Non-pigmented ciliary epithelial cell (primary cell): ENCODE measurements at regions not wholly inside any gene's neighbourhood (a gene's known extent, or its start where the extent isn't known, plus 50 kb on each side); places are given as distances from the start of the nearest gene placed in this dataset.
"Not testable (repeated sequence)": the region's sequence is repeated elsewhere in the genome, so short reads cannot be mapped to it uniquely, and the experiment has no call there.

Experiments used
- DNase-seq: peaks from one replicate; pipeline ENCODE4 v3.0.0-alpha.2; 2010; ENCODE audit warnings: low read depth

- no peak for DNase-seq
These were observed 893.3 kb upstream of the MDGA2 start for GRCh38 chr14:48568688-48569087.

- no peak for DNase-seq
These were observed 892.8 kb upstream of the MDGA2 start for GRCh38 chr14:48568252-48568651.

GRCh38 chr14:48563489-48563888 lies 888.1 kb upstream of the MDGA2 start:
- no peak for DNase-seq

GRCh38 chr14:48561438-48561837 lies 886.0 kb upstream of the MDGA2 start:
- DNase-seq, result not testable (repeated sequence)

GRCh38 chr14:48560421-48560820 lies 885.0 kb upstream of the MDGA2 start:
- DNase-seq, result no peak

- no peak for DNase-seq
These were observed 878.0 kb upstream of the MDGA2 start for GRCh38 chr14:48553443-48553842.

- DNase-seq, result no peak
These were observed 871.6 kb upstream of the MDGA2 start for GRCh38 chr14:48546996-48547395.

GRCh38 chr14:48537600-48537999 lies 862.2 kb upstream of the MDGA2 start:
- DNase-seq, result no peak

GRCh38 chr14:48536318-48536717 lies 860.9 kb upstream of the MDGA2 start:
- DNase-seq, result no peak

GRCh38 chr14:48527832-48528231 lies 852.4 kb upstream of the MDGA2 start:
- no peak for DNase-seq

- DNase-seq, result no peak
These were observed 850.9 kb upstream of the MDGA2 start for GRCh38 chr14:48526307-48526706.

GRCh38 chr14:48504921-48505320 lies 829.5 kb upstream of the MDGA2 start:
- DNase-seq, result no peak

GRCh38 chr14:48490756-48491155 lies 815.4 kb upstream of the MDGA2 start:
- DNase-seq, result no peak

GRCh38 chr14:48473944-48474343 lies 798.5 kb upstream of the MDGA2 start:
- no peak for DNase-seq

- no peak for DNase-seq
These were observed 780.6 kb upstream of the MDGA2 start for GRCh38 chr14:48456051-48456450.

- no peak for DNase-seq
These were observed 779.5 kb upstream of the MDGA2 start for GRCh38 chr14:48454887-48455286.

GRCh38 chr14:48452437-48452995 lies 777.1 kb upstream of the MDGA2 start:
- DNase-seq, result no peak

- no peak for DNase-seq
These were observed 759.8 kb upstream of the MDGA2 start for GRCh38 chr14:48435221-48435620.

GRCh38 chr14:48430805-48431204 lies 755.4 kb upstream of the MDGA2 start:
- DNase-seq, result no peak

- no peak for DNase-seq
These were observed 754.1 kb upstream of the MDGA2 start for GRCh38 chr14:48429512-48429911.

- DNase-seq, result no peak
These were observed 742.5 kb upstream of the MDGA2 start for GRCh38 chr14:48417715-48418500.

- no peak for DNase-seq
These were observed 725.9 kb upstream of the MDGA2 start for GRCh38 chr14:48401321-48401720.

- DNase-seq, result peak; percentile 6
These were observed 723.4 kb upstream of the MDGA2 start for GRCh38 chr14:48398675-48399282.

- no peak for DNase-seq
These were observed 716.3 kb upstream of the MDGA2 start for GRCh38 chr14:48391661-48392060.
